Sigmoid colon (tissue), 6 donors: ENCODE measurements at regions not wholly inside any gene's neighbourhood (a gene's known extent, or its start where the extent isn't known, plus 50 kb on each side); places are given as distances from the start of the nearest gene placed in this dataset.

Experiments
- DNase-seq: peaks from one replicate; pipeline ENCODE4 v3.0.0-alpha.2; 2019
- H3K27ac ChIP-seq, 4 donors: fragments of 200-600 bp; sonication (generic); one replicate each; pipeline ENCODE4 v1.5.1; 2016 to 2019; ENCODE audit warnings: mild to moderate bottlenecking in 1 of 4
- H3K27me3 ChIP-seq, 3 donors: fragments of 200-600 bp; sonication (generic); one replicate each; pipeline ENCODE4 v1.5.1; 2019; ENCODE audit warnings: mild to moderate bottlenecking in 1 of 3
- H3K36me3 ChIP-seq, 4 donors: fragments of 200-600 bp; sonication (generic); one replicate each; pipeline ENCODE4 v1.5.1; 2016 to 2019
- H3K4me1 ChIP-seq, 4 donors: fragments of 200-600 bp; sonication (generic); one replicate each; pipeline ENCODE4 v1.5.1; 2017 to 2019
- H3K4me3 ChIP-seq, 4 donors: fragments of 200-600 bp; sonication (generic); one replicate each; pipeline ENCODE4 v1.5.1; 2017 to 2019; ENCODE audit warnings: mild to moderate bottlenecking in 2 of 4, moderate library complexity in 1 of 4
- H3K9me3 ChIP-seq, 4 donors: fragments of 200-600 bp in 3 of 4; sonication (generic) in 3 of 4; one replicate each; pipeline versions ENCODE4 v1.5.1 to v1.6.1; 2013 to 2019
- CTCF ChIP-seq, 4 experiments: fragments of 450-650 bp in 3 of 4; fragments of 200-600 bp in 1 of 4; IDR thresholded peaks; one replicate each; pipeline ENCODE4 v1.5.1; 2016 to 2019; ENCODE audit warnings: antibody characterized with exemption in 4 of 4, mild to moderate bottlenecking in 3 of 4, moderate library complexity in 2 of 4
- EP300 ChIP-seq, 4 donors: sonication (generic); formaldehyde crosslinking; IDR thresholded peaks; one replicate each; pipeline ENCODE4 v1.6.1; 2017; ENCODE audit warnings: antibody characterized with exemption in 4 of 4
- POLR2A ChIP-seq, 2 donors: fragments of 450-650 bp; IDR thresholded peaks; one replicate each; pipeline ENCODE4 v1.6.1; 2016; ENCODE audit warnings: antibody characterized with exemption in 2 of 2, mild to moderate bottlenecking in 2 of 2, moderate library complexity in 2 of 2
- POLR2AphosphoS5 ChIP-seq, 4 donors: sonication (generic); formaldehyde crosslinking; IDR thresholded peaks; one replicate each; pipeline ENCODE4 v1.6.1; 2017; ENCODE audit warnings: antibody characterized with exemption in 4 of 4
- WGBS, 2 donors: extraction: QIAGEN DNeasy Blood & Tissue Kit; methylation state at CpG; one replicate each; pipeline ENCODE4 v1.1.7; 2013; 5-methylcytosine and 5-hydroxymethylcytosine counted together
- intact Hi-C: fragments of 100-400 bp; cut with DNase I; formaldehyde crosslinking; loops from one replicate; pipeline ENCODE4 v1.15.1; 2023
- donor health status: healthy with polysubstance abuse.
- donor health status: healthy.

GRCh38 chr5:27494887-27495286, 456.5 kb upstream of the CDH9 start:
- WGBS, 2 donors, result 81 to 85% methylated on average over 2 of the region's 2 CpGs
- Histone ChIP-seq H3K4me3 (no peak overlapping the region), H3K27ac (no peak overlapping the region), H3K36me3 (no peaks in the 10 kb centered on the region), H3K9me3 (no peaks in the 10 kb centered on the region), H3K4me1 (no peaks in the 10 kb centered on the region), H3K27me3 (no peaks in the 10 kb centered on the region)
- DNase-seq, result no peak
- intact Hi-C loops, result no loop called here
- TF ChIP-seq POLR2AphosphoS5 (IDR thresholded peaks at IDR 0.05) (no peak), EP300 (IDR thresholded peaks at IDR 0.05) (no peak), POLR2A (IDR thresholded peaks at IDR 0.05) (no peak), CTCF (IDR thresholded peaks at IDR 0.05) (no peak)

- intact Hi-C loops, result no loop called here
- no peak for DNase-seq
Observed at GRCh38 chr5:27491746-27492439, 453.5 kb upstream of the CDH9 start.

GRCh38 chr5:27491047-27491446, 452.7 kb upstream of the CDH9 start:
- TF ChIP-seq POLR2AphosphoS5 (IDR thresholded peaks at IDR 0.05) (no peak), EP300 (IDR thresholded peaks at IDR 0.05) (no peak), CTCF (IDR thresholded peaks at IDR 0.05) (no peak), POLR2A (IDR thresholded peaks at IDR 0.05) (no peak)
- no peaks in the 10 kb centered on the region for H3K36me3 ChIP-seq
- H3K4me1 ChIP-seq, result no peaks in the 10 kb centered on the region
- WGBS, 2 donors, result 53 to 75% methylated on average over 2 of the region's 2 CpGs
- H3K27ac ChIP-seq, result no peak overlapping the region
- DNase-seq, result no peak
- no peak overlapping the region for H3K4me3 ChIP-seq
- H3K9me3 ChIP-seq, result no peaks in the 10 kb centered on the region
- H3K27me3 ChIP-seq, result no peaks in the 10 kb centered on the region
- intact Hi-C loops, result no loop called here

More at GRCh38 chr5:27491746-27492439, 453.5 kb upstream of the CDH9 start:
- WGBS, 2 donors, result 89 to 90% methylated on average over 3 of the region's 3 CpGs
- no peak overlapping the region for H3K4me3 ChIP-seq
- no peaks in the 10 kb centered on the region for H3K4me1 ChIP-seq
- no peak overlapping the region for H3K27ac ChIP-seq
- H3K27me3 ChIP-seq, result no peaks in the 10 kb centered on the region
- no peaks in the 10 kb centered on the region for H3K36me3 ChIP-seq
- H3K9me3 ChIP-seq, result no peaks in the 10 kb centered on the region
- TF ChIP-seq EP300 (IDR thresholded peaks at IDR 0.05) (no peak), POLR2AphosphoS5 (IDR thresholded peaks at IDR 0.05) (no peak), POLR2A (IDR thresholded peaks at IDR 0.05) (no peak), CTCF (IDR thresholded peaks at IDR 0.05) (no peak)

- no peak overlapping the region for H3K27ac ChIP-seq
- no peak overlapping the region for H3K4me3 ChIP-seq
- intact Hi-C loops, result no loop called here
- H3K27me3 ChIP-seq, result no peaks in the 10 kb centered on the region
- whole genome bisulfite sequencing, 2 donors, result 75 to 86% methylated on average over 1 of the region's 1 CpG
- H3K9me3 ChIP-seq, result no peaks in the 10 kb centered on the region
- H3K4me1 ChIP-seq, result no peaks in the 10 kb centered on the region
- TF ChIP-seq POLR2AphosphoS5 (IDR thresholded peaks at IDR 0.05) (no peak), POLR2A (IDR thresholded peaks at IDR 0.05) (no peak)
- no peak for DNase-seq
- no peaks in the 10 kb centered on the region for H3K36me3 ChIP-seq
Observed at GRCh38 chr5:27489701-27490100, 451.3 kb upstream of the CDH9 start.

GRCh38 chr5:27482663-27483062, 444.3 kb upstream of the CDH9 start:
- H3K9me3 ChIP-seq, result no peaks in the 10 kb centered on the region
- WGBS, 2 donors, result 44 to 78% methylated on average over 1 of the region's 1 CpG
- H3K27me3 ChIP-seq, result no peaks in the 10 kb centered on the region
- no peak for DNase-seq
- intact Hi-C loops, result no loop called here
- H3K27ac ChIP-seq, result no peak overlapping the region
- H3K4me3 ChIP-seq, result no peak overlapping the region
- no peaks in the 10 kb centered on the region for H3K4me1 ChIP-seq
- H3K36me3 ChIP-seq, result no peaks in the 10 kb centered on the region
- TF ChIP-seq CTCF (IDR thresholded peaks at IDR 0.05) (no peak), POLR2A (IDR thresholded peaks at IDR 0.05) (no peak)
